K562 (cell line): ENCODE measurements at regions not wholly inside any gene's neighbourhood (a gene's known extent, or its start where the extent isn't known, plus 50 kb on each side); places are given as distances from the start of the nearest gene placed in this dataset.

ENCODE experiments used
- ARID1B ChIP-seq: fragments of 450-650 bp; IDR thresholded peaks from 2 replicates; pipeline ENCODE4 v1.6.1; 2016; ENCODE audit warnings: antibody characterized with exemption, mild to moderate bottlenecking, inconsistent platforms
- COPS2 ChIP-seq: fragments of 450-650 bp; conservative IDR thresholded peaks from 2 replicates; pipeline ENCODE4 v1.6.1; 2016; ENCODE audit warnings: mild to moderate bottlenecking, moderate library complexity
- RBM14 ChIP-seq: fragments of 200-400 bp; formaldehyde crosslinking; IDR thresholded peaks from 2 replicates; pipeline ENCODE4 v1.6.1; 2018; ENCODE audit warnings: low read depth, mild to moderate bottlenecking, low read length, moderate library complexity, borderline replicate concordance; ENCODE audit not compliant: insufficient read depth
- TBP ChIP-seq: optimal IDR thresholded peaks from 2 replicates; pipeline ENCODE3; 2011; ENCODE audit warnings: low read depth, low read length, improper control_type of control experiment
- TOE1 ChIP-seq, 2 experiments: fragments of 450-650 bp in 1 of 2; sonication (generic) in 1 of 2; formaldehyde crosslinking in 1 of 2; IDR thresholded peaks; 2 replicates each; pipeline versions ENCODE4 v1.7.1 to v1.8.0; 2016 to 2022; ENCODE audit warnings: borderline replicate concordance in 2 of 2, mild to moderate bottlenecking in 2 of 2, antibody characterized with exemption in 1 of 2, inconsistent platforms in 1 of 2, low read depth in 1 of 2, missing genetic modification reagents in 1 of 2, moderate library complexity in 1 of 2
- ZKSCAN1 ChIP-seq: fragments of 150-350 bp; IDR thresholded peaks from 2 replicates; pipeline ENCODE4 v1.6.1; 2016; ENCODE audit warnings: low read depth, low read length
- ZNF253 ChIP-seq: fragments of 250-450 bp; sonication (Bioruptor Pico); conservative IDR thresholded peaks from 2 replicates; pipeline ENCODE4 v1.6.1; 2021; ENCODE audit warnings: mild to moderate bottlenecking
- ZNF3 ChIP-seq: fragments of 250-450 bp; sonication (Bioruptor Pico); IDR thresholded peaks from 2 replicates; pipeline ENCODE4 v1.5.0; 2021; ENCODE audit warnings: mild to moderate bottlenecking, moderate library complexity
- ZNF717 ChIP-seq: fragments of 250-450 bp; sonication (Bioruptor Pico); IDR thresholded peaks from 2 replicates; pipeline ENCODE4 v1.5.0; 2021
- TF ChIP-seq, protein P1 (sequence below): fragments of 250-450 bp; sonication (Bioruptor Pico); IDR thresholded peaks from 2 replicates; pipeline ENCODE4 v1.8.0; 2021; ENCODE audit warnings: mild to moderate bottlenecking, moderate library complexity

DNA sequence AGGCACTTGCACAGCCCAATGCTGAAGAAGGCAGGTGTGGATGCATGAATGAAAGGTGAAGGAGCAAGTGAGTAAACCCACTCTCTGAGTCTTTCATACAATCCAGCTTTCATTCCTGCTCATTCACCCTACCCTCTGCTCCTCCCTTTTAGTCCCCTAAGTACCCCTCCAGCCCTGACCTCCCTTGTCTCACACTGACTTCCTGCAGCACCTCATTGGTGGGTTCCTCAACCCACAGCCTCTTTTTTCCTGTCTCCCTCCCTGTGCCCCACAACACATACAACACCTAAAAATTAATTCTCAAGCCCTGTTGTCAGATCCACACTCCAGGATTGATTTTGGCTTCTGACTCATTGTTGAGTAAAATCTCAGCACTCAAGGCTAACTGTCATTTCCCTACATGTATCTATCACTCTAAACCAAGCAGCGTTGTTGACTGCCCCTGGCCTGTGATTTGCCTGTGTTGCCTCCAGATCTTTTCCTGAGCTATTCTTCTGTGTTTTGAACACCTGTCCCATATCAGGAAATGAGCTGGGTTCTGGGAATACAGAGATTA is 177.3 kb upstream of the SERP2 start (continued):
- TF ChIP-seq ZNF3 (CRISPR knock-in tag) (no peak), TOE1 (IDR thresholded peaks at IDR 0.05; ENCODE audit: borderline replicate concordance) (no peak), TOE1 (CRISPR knock-in tag; IDR thresholded peaks at IDR 0.05; ENCODE audit: borderline replicate concordance, low read depth) (no peak), RBM14 (no peak), TBP (no peak), ZKSCAN1 (no peak), ZNF253 (CRISPR knock-in tag) (no peak), ARID1B (no peak), ZNF717 (CRISPR knock-in tag) (no peak), COPS2 (no peak)
- TF ChIP-seq, protein P1, sequence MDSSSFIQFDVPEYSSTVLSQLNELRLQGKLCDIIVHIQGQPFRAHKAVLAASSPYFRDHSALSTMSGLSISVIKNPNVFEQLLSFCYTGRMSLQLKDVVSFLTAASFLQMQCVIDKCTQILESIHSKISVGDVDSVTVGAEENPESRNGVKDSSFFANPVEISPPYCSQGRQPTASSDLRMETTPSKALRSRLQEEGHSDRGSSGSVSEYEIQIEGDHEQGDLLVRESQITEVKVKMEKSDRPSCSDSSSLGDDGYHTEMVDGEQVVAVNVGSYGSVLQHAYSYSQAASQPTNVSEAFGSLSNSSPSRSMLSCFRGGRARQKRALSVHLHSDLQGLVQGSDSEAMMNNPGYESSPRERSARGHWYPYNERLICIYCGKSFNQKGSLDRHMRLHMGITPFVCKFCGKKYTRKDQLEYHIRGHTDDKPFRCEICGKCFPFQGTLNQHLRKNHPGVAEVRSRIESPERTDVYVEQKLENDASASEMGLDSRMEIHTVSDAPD (CRISPR knock-in tag), result no peak
